ENCODE measurements at regions not wholly inside any gene's neighbourhood (a gene's known extent, or its start where the extent isn't known, plus 50 kb on each side); places are given as distances from the start of the nearest gene placed in this dataset.

- no peak for TF ChIP-seq FOXK1 (CRISPR knock-in tag; IDR thresholded peaks at IDR 0.05; ENCODE audit: borderline replicate concordance, low read depth)
- no peak for TF ChIP-seq EHMT2 (IDR thresholded peaks at IDR 0.05; ENCODE audit: borderline replicate concordance, low read depth, low read length)
- no peak for TF ChIP-seq ELF4 (CRISPR knock-in tag; IDR thresholded peaks at IDR 0.05; ENCODE audit: borderline replicate concordance)
These were observed 213.3 kb downstream of the SEMA6A start for GRCh38 chr5:116361171-116361967.
